HG03139 (cell line): ENCODE measurements at regions not wholly inside any gene's neighbourhood (a gene's known extent, or its start where the extent isn't known, plus 50 kb on each side); places are given as distances from the start of the nearest gene placed in this dataset.

ENCODE experiments used
- ATAC-seq: cut with Tn5 transposase; IDR thresholded peaks from one replicate; pipeline ENCODE4 v1.9.1; 2021; ENCODE audit not compliant: unreplicated experiment

- peak; percentile 83 for ATAC-seq
Measured at GRCh38 chr6:166106076-166106686, 61.5 kb downstream of the TBXT start.

GRCh38 chr6:166105341-166106075 is 62.1 kb downstream of the TBXT start:
- ATAC-seq: no peak

- ATAC-seq: no peak
Measured at GRCh38 chr6:166104872-166105271, 62.8 kb downstream of the TBXT start.

- no peak for ATAC-seq
Measured at GRCh38 chr6:166104107-166104506, 63.5 kb downstream of the TBXT start.

- no peak for ATAC-seq
Measured at GRCh38 chr6:166101819-166102419, 65.7 kb downstream of the TBXT start.

- peak; percentile 92 for ATAC-seq
Measured at GRCh38 chr6:166097914-166098522, 69.6 kb downstream of the TBXT start.

- no peak for ATAC-seq
Measured at GRCh38 chr6:166087852-166088251, 79.8 kb downstream of the TBXT start.

- no peak for ATAC-seq
Measured at GRCh38 chr6:166087246-166087645, 80.4 kb downstream of the TBXT start.

GRCh38 chr6:166085500-166085899 is 82.2 kb downstream of the TBXT start:
- ATAC-seq: no peak

- ATAC-seq: no peak
Measured at GRCh38 chr6:166084951-166085350, 82.7 kb downstream of the TBXT start.

- no peak for ATAC-seq
Measured at GRCh38 chr6:166079841-166080240, 87.8 kb downstream of the TBXT start.

GRCh38 chr6:166078294-166078693 is 89.4 kb downstream of the TBXT start:
- ATAC-seq: no peak

GRCh38 chr6:166076625-166077024 is 91.0 kb downstream of the TBXT start:
- no peak for ATAC-seq

- ATAC-seq: no peak
Measured at GRCh38 chr6:166075925-166076324, 91.7 kb downstream of the TBXT start.

GRCh38 chr6:166075186-166075585 is 92.5 kb downstream of the TBXT start:
- no peak for ATAC-seq

GRCh38 chr6:166073082-166073481 is 94.6 kb downstream of the TBXT start:
- ATAC-seq: no peak

- no peak for ATAC-seq
Measured at GRCh38 chr6:166068768-166069167, 98.9 kb downstream of the TBXT start.

- ATAC-seq: no peak
Measured at GRCh38 chr6:166058064-166058739, 109.4 kb downstream of the TBXT start.

GRCh38 chr6:166057431-166057830 is 110.2 kb downstream of the TBXT start:
- no peak for ATAC-seq

GRCh38 chr6:166056637-166057036 is 111.0 kb downstream of the TBXT start:
- ATAC-seq: no peak

- ATAC-seq: no peak
Measured at GRCh38 chr6:166055801-166056200, 111.8 kb downstream of the TBXT start.
